Pons (tissue), 1 donor: ENCODE measurements at regions not wholly inside any gene's neighbourhood (a gene's known extent, or its start where the extent isn't known, plus 50 kb on each side); places are given as distances from the start of the nearest gene placed in this dataset.

Source experiments
- DNase-seq: peaks from one replicate; pipeline ENCODE4 v3.0.0-alpha.2; 2016; ENCODE audit warnings: low spot score

GRCh38 chr4:45099471-45099870 is 373.1 kb upstream of the GNPDA2 start:
- no peak for DNase-seq

GRCh38 chr4:45094684-45095083 is 368.3 kb upstream of the GNPDA2 start:
- DNase-seq = no peak

- DNase-seq = no peak
These were observed 355.7 kb upstream of the GNPDA2 start for GRCh38 chr4:45082101-45082500.

- DNase-seq = no peak
These were observed 353.3 kb upstream of the GNPDA2 start for GRCh38 chr4:45079616-45080015.

- DNase-seq = no peak
These were observed 351.8 kb upstream of the GNPDA2 start for GRCh38 chr4:45078201-45078600.

- DNase-seq = no peak
These were observed 346.6 kb upstream of the GNPDA2 start for GRCh38 chr4:45072981-45073380.

- DNase-seq = no peak
These were observed 338.4 kb upstream of the GNPDA2 start for GRCh38 chr4:45064741-45065140.

DNA sequence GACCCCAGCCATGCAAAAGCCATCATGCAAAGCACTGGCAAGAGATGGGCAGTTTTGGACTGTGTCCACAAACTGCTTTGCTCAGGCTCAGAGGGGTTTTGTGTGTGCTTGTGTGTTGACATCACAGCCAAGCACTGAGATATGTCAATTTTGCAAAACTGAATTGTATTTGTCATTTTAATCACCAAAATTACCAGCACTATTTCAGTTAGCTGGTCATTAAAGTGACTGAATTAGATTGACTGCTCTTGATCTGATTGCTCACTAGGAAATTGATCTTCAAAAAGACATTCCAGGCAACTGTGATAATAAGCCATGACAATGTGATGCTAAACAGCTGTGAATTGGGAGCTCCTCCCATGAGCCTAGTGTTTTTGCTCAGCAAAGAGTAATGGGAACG is 337.3 kb upstream of the GNPDA2 start:
- no peak for DNase-seq

GRCh38 chr4:45062935-45063545 is 336.7 kb upstream of the GNPDA2 start:
- DNase-seq = peak; percentile 22

DNA sequence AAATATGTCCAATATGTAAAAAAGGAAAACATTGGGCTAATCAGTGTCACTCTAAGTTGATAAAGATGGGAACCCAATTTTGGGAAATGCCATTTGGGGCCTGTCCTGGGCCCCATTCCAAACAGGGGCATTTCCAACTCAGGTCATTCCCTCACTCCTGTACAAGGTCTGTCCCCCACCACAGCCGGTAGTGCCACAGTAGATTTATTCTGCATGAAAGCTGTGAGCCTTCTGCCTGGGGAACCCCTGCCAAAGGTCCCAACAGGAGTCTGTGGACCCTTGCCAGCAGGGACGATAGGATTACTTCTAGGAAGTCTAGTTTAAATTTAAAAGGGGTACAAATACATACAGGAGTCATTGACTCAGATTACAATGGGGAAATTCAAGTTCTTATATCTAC is 317.6 kb upstream of the GNPDA2 start:
- no peak for DNase-seq

DNA sequence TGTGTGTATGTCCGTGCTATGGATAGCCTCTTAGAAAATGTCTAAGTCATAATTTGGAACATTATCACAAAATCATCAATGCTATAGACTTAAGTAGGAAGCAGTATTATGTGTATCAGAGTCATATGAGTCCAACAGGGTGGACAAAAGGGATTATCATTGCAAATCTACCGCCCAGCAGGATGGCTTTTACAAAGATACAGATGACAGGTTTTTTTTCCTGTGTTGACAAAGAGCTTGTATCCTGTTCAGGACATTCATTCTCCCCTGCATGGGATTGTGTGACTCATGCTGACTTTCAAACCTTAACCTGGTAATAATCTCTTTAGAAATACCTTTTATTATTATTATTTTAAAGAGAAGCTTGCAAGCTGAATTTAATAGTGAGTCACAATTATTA is 310.3 kb upstream of the GNPDA2 start:
- no peak for DNase-seq

- no peak for DNase-seq
These were observed 307.5 kb upstream of the GNPDA2 start for GRCh38 chr4:45033676-45034419.

GRCh38 chr4:45030059-45030458 is 303.7 kb upstream of the GNPDA2 start:
- DNase-seq = no peak

GRCh38 chr4:45007508-45007907 is 281.2 kb upstream of the GNPDA2 start:
- DNase-seq = no peak

DNA sequence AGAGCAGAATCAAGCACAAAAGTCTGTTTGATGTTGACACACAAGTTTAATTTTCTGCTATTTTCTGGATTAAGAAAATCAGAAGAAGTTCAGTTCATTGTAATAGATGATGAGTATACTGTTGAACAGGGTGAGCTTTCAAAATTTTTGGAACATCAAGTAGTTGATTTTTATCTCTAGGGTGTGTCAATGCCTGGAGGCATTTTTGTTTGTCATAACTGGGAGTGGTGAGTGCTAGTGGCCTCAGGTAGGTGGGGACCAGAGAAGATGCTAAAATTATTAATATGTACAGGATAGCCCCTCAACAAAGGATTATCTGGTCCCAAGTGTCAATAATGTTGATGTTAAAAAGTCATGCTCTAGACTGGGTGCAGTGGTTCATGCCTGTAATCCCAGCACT is 279.7 kb upstream of the GNPDA2 start:
- DNase-seq = no peak

GRCh38 chr4:45004847-45005565 is 278.6 kb upstream of the GNPDA2 start:
- DNase-seq = no peak

DNA sequence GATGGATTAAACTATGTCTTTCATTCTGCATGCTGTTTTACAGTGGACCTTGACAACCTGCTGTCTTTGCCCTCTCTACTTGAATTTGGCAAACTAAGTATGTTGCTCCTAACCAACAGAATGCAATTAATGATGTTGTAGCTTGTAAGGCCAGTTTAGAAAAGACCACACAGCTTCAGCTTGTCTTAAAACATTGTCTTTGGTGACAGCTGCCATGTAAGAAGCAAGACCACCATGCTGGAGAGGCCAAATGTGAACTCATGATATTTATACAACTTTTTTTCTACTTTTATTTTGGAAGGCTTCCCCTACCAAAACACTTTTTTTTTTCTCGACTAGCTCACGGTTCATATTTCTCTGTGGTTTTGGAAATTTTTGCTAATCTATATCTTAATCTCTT is 278.0 kb upstream of the GNPDA2 start:
- no peak for DNase-seq

GRCh38 chr4:44996276-44996845 is 270.0 kb upstream of the GNPDA2 start:
- DNase-seq = no peak

GRCh38 chr4:44988011-44988410 is 261.7 kb upstream of the GNPDA2 start:
- DNase-seq = no peak

- DNase-seq = no peak
These were observed 259.6 kb upstream of the GNPDA2 start for GRCh38 chr4:44985938-44986337.

DNA sequence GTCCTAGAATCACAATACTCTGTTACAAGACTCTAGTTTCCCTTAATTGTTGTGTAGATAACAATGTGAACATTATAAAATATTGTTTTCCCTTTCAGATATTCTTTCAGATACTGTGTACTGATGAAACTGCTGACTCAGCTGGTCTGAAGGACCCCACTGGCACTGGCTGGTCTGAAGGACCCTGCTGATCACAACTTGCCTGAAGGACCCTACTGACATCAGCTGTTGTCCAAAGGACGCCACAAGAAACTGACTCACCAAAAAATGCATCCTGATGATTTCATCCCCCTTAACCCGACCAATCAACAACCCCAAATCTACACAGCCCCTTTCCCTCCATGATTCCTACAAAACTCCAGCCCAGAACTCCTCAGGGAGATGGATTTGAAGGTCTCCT is 258.8 kb upstream of the GNPDA2 start:
- no peak for DNase-seq

DNA sequence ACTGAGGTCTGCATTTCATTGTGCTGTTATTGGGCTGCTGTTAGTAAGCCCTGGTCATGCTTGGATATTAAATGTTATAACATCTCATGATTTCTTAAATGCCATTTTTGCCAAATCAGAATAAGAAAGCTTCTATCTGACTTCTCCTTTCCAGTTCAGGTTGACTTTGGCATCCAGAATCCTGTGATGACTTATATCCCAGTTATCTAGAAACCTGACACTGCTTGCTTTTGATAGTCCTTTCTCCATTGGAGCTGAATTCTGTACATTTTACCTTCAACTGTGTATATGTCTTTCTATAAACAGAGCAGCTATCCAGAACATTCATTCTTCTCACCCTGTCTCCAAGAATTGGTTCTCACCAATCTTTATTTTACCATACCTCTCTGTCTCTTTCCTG is 257.7 kb upstream of the GNPDA2 start:
- no peak for DNase-seq

- DNase-seq = no peak
These were observed 256.7 kb upstream of the GNPDA2 start for GRCh38 chr4:44983083-44983482.
